ENCODE measurements at regions not wholly inside any gene's neighbourhood (a gene's known extent, or its start where the extent isn't known, plus 50 kb on each side); places are given as distances from the start of the nearest gene placed in this dataset.

GRCh38 chr18:8952174-8952573, 150.3 kb upstream of the NDUFV2 start:
- no peak overlapping the region for H2AK5ac ChIP-seq (ENCODE audit: low read depth, low read length)

More at GRCh38 chr18:8952174-8952573, 150.3 kb upstream of the NDUFV2 start:
- no peaks in the 10 kb centered on the region for H3K36me3 ChIP-seq (ENCODE audit: control insufficient read depth in 2 of 4, insufficient read depth in 4 of 4, low read length in 3 of 4)
- H3K79me1 ChIP-seq (ENCODE audit: low read depth, low read length), result no peaks in the 10 kb centered on the region
- H2BK15ac ChIP-seq (ENCODE audit: low read length), result peak overlapping the region; percentile 36; the same call in 1 of the 2 replicates
- H3K4ac ChIP-seq (replicated peaks; ENCODE audit: insufficient read length, low read depth, low read length), result no peak overlapping the region
- no peak overlapping the region for H3K23ac ChIP-seq (ENCODE audit: insufficient read length)
- no peak overlapping the region for H3K14ac ChIP-seq (ENCODE audit: insufficient read length)
- ChIA-PET POLR2A (ENCODE audit: partially characterized antibody) (interaction anchor here (1.2 kb wide), 1 partner anchor 26 kb away, joined by 3 read pairs; no protein-coding TSS in a partner anchor), CTCF (ENCODE audit: partially characterized antibody) (interaction anchor here (0.9 kb wide), 1 partner anchor 30 kb away, joined by 3 read pairs; no protein-coding TSS in a partner anchor)
- no peak overlapping the region for H4K8ac ChIP-seq (ENCODE audit: extremely low read depth, insufficient read depth, low read length)
- no peaks in the 10 kb centered on the region for H4K20me1 ChIP-seq (replicated peaks in 1 of 2; ENCODE audit: control insufficient read depth in 1 of 2, insufficient read depth in 2 of 2, low read length in 2 of 2)
- H3K9ac ChIP-seq (replicated peaks in 1 of 4; ENCODE audit: extremely low read depth in 1 of 4, low read depth in 3 of 4, low read length in 3 of 4), result no peak overlapping the region
- H3K4me2 ChIP-seq (ENCODE audit: insufficient read depth in 1 of 2, low read depth in 2 of 2, low read length in 2 of 2), result no peak overlapping the region
- H4K5ac ChIP-seq (ENCODE audit: insufficient read length, low read depth, low read length), result no peak overlapping the region
- DNase-seq (ENCODE audit: low read depth in 1 of 2, low spot score in 2 of 2) (no peak), FAIRE-seq (no peak)
- H2BK5ac ChIP-seq (ENCODE audit: low read depth, low read length), result no peak overlapping the region
- no peak overlapping the region for H4K91ac ChIP-seq (replicated peaks; ENCODE audit: insufficient read length, low read length)
- H2BK20ac ChIP-seq (ENCODE audit: low read length), result no peak overlapping the region
- peaks cover 5 to 10% (median 9%) of the 10 kb centered on the region in 4 experiments for H3K4me1 ChIP-seq (replicated peaks in 1 of 4; ENCODE audit: control insufficient read depth in 3 of 4, insufficient read depth in 4 of 4, low read length in 3 of 4)
- H3K79me2 ChIP-seq (ENCODE audit: control insufficient read depth in 1 of 2, insufficient read depth in 2 of 2, low read length in 2 of 2), result no peaks in the 10 kb centered on the region; a peak in 1 of 4 replicates
- no peak overlapping the region for H3K4me3 ChIP-seq (ENCODE audit: extremely low read depth in 1 of 4, insufficient read depth in 2 of 4, low read depth in 3 of 4, low read length in 4 of 4)
- H3K18ac ChIP-seq (ENCODE audit: extremely low read depth, low read length), result no peak overlapping the region
- WGBS, 2 experiments (ENCODE audit: extremely low coverage in 1 of 2, insufficient coverage in 1 of 2, insufficient read length in 1 of 2, insufficient replicate concordance in 2 of 2, low coverage in 1 of 2, low lambda C conversion rate in 2 of 2, missing lambda C conversion rate in 1 of 2), result 91% methylated on average over 5 of the region's 5 CpGs; no CpG with 5 or more reads in 1 of the 2 experiments
- H2AFZ ChIP-seq (ENCODE audit: low read length), result no peak overlapping the region
- H3K23me2 ChIP-seq (ENCODE audit: low read depth, low read length), result no peaks in the 10 kb centered on the region; the same call in 1 of the 2 replicates
- peaks cover 4 to 6% of the 10 kb centered on the region in 2 experiments; a peak in 2 of 4 replicates for H3K9me3 ChIP-seq (ENCODE audit: insufficient read depth in 2 of 2, low read depth in 1 of 2, low read length in 1 of 2)
- no peaks in the 10 kb centered on the region for H3K27me3 ChIP-seq (replicated peaks in 1 of 4; ENCODE audit: control insufficient read depth in 3 of 4, extremely low read depth in 1 of 4, insufficient read depth in 3 of 4, low read length in 3 of 4)
- no peak overlapping the region for H2BK12ac ChIP-seq (ENCODE audit: low read depth, low read length)
- no peak overlapping the region for H3K27ac ChIP-seq (ENCODE audit: low read depth, low read length)
- no peak overlapping the region for H3K56ac ChIP-seq (replicated peaks; ENCODE audit: insufficient read length, low read depth, low read length)
- no peak overlapping the region for H2BK120ac ChIP-seq (replicated peaks; ENCODE audit: low read depth, low read length)

Data from H1 (cell line).